ENCODE measurements at regions not wholly inside any gene's neighbourhood (a gene's known extent, or its start where the extent isn't known, plus 50 kb on each side); places are given as distances from the start of the nearest gene placed in this dataset.

GRCh38 chr2:847669-848068 is 103.0 kb upstream of the SNTG2 start:
- TF ChIP-seq CTCF (IDR thresholded peaks at IDR 0.05) (no peak), POLR2A (IDR thresholded peaks at IDR 0.05) (no peak)
